Colonic mucosa (tissue), 4 donors: ENCODE measurements at regions not wholly inside any gene's neighbourhood (a gene's known extent, or its start where the extent isn't known, plus 50 kb on each side); places are given as distances from the start of the nearest gene placed in this dataset.

Experiments
- DNase-seq: peaks from one replicate; pipeline ENCODE4 v3.0.0-alpha.2; 2020
- H3K27ac ChIP-seq: fragments of 200-600 bp; one replicate; pipeline ENCODE4 v1.8.0; 2021
- H3K27me3 ChIP-seq: fragments of 200-600 bp; one replicate; pipeline ENCODE4 v1.8.0; 2021
- H3K36me3 ChIP-seq: fragments of 200-600 bp; one replicate; pipeline ENCODE4 v1.8.0; 2021
- H3K4me1 ChIP-seq: fragments of 200-600 bp; one replicate; pipeline ENCODE4 v1.8.0; 2021; ENCODE audit warnings: mild to moderate bottlenecking
- H3K4me3 ChIP-seq: fragments of 200-600 bp; one replicate; pipeline ENCODE4 v1.8.0; 2021
- H3K9ac ChIP-seq, 2 donors: one replicate each; pipeline ENCODE4 v1.7.0; 2013; ENCODE audit warnings: control low read depth in 2 of 2, low read depth in 2 of 2, low read length in 2 of 2
- H3K9me3 ChIP-seq: fragments of 200-600 bp; one replicate; pipeline ENCODE4 v1.8.0; 2021
- CTCF ChIP-seq: fragments of 200-600 bp; IDR thresholded peaks from one replicate; pipeline ENCODE4 v1.8.0; 2022; ENCODE audit warnings: antibody characterized with exemption, mild to moderate bottlenecking
- intact Hi-C: fragments of 100-400 bp; cut with DNase I; formaldehyde crosslinking; loops from one replicate; pipeline ENCODE4 v1.14.1; 2022
- donor health status: healthy.
- donor health status: DM: no; HTN: no; CAD: no.
- donor health status: DM: no; HTN: no; CAD: no.

GRCh38 chr7:52209614-52210013 lies 825.8 kb upstream of the POM121L12 start:
- TF ChIP-seq CTCF, result no peak
- Histone ChIP-seq H3K9ac (no peak overlapping the region), H3K27me3 (no peaks in the 10 kb centered on the region), H3K36me3 (no peaks in the 10 kb centered on the region), H3K9me3 (no peaks in the 10 kb centered on the region), H3K4me3 (no peak overlapping the region), H3K4me1 (no peaks in the 10 kb centered on the region), H3K27ac (no peak overlapping the region)
- DNase-seq, result no peak
- intact Hi-C loops, result no loop called here

- H3K27me3 ChIP-seq, result no peaks in the 10 kb centered on the region
- no peak overlapping the region for H3K9ac ChIP-seq
- H3K27ac ChIP-seq, result no peak overlapping the region
- no peak for TF ChIP-seq CTCF
- H3K36me3 ChIP-seq, result no peaks in the 10 kb centered on the region
- DNase-seq, result no peak
- intact Hi-C loops, result no loop called here
- H3K4me3 ChIP-seq, result no peak overlapping the region
- H3K4me1 ChIP-seq, result no peaks in the 10 kb centered on the region
- H3K9me3 ChIP-seq, result no peaks in the 10 kb centered on the region
Observed at GRCh38 chr7:52197221-52197620, 838.2 kb upstream of the POM121L12 start.

DNA sequence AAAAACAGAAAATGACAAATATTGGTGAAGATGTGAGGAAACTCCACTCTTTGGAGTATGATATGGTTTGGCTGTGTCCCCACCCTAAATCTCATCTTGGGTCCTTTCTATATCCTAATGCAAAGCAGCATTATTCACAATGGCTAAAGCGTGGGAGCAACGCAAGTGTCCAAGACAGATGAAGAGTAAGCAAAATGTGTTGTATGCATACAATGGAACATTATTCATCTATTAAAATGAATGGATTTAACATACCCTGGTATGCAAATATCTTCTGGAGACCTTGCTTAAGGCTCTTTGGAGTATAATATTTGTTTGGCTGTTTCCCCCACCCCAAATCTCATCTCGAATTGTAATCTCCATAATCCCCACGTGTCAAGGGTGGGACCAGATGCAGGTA lies 839.8 kb upstream of the POM121L12 start:
- Histone ChIP-seq H3K4me1 (no peaks in the 10 kb centered on the region), H3K9ac (no peak overlapping the region), H3K27ac (no peak overlapping the region), H3K9me3 (no peaks in the 10 kb centered on the region), H3K36me3 (no peaks in the 10 kb centered on the region), H3K27me3 (no peaks in the 10 kb centered on the region), H3K4me3 (no peak overlapping the region)
- TF ChIP-seq CTCF, result no peak
- DNase-seq, result no peak
- intact Hi-C loops, result no loop called here

DNA sequence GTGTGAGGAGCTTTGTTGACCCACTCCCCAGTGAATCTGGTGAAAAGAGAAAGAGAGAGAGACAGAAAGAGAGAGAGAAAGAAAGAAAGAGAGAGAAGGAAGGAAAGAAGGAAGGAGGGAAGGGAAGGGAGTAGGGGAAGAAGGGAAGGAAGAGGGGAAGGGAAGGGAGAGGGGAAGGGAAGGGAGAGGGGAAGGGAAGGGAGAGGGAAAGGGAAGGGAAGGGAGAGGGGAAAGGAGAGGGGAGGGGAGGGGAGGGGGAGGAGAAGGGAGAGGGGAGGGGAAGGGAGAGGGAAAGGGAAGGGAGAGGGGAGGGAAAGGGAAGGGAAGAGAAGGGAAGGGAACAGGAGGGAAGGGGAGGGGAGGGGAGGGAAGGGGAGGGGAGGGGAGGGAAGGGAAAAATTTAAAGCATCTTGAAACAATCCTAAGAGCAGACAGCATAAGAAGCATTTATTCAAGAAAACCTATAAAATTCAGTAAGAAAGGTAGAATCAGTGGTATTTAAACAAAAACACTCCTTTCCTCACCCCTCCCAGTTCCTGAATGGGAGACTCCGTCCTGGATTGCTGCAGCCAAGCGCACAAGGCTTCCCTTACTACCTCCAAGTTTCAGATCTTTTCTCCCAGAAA lies 846.2 kb upstream of the POM121L12 start:
- Histone ChIP-seq H3K9me3 (no peaks in the 10 kb centered on the region), H3K4me1 (no peaks in the 10 kb centered on the region), H3K27ac (no peak overlapping the region), H3K9ac (no peak overlapping the region), H3K36me3 (no peaks in the 10 kb centered on the region), H3K27me3 (no peaks in the 10 kb centered on the region), H3K4me3 (no peak overlapping the region)
- TF ChIP-seq CTCF, result no peak
- intact Hi-C loops, result no loop called here
- no peak for DNase-seq

- TF ChIP-seq CTCF, result no peak
- Histone ChIP-seq H3K9ac (no peak overlapping the region), H3K36me3 (no peaks in the 10 kb centered on the region), H3K27me3 (no peaks in the 10 kb centered on the region), H3K27ac (no peak overlapping the region), H3K9me3 (no peaks in the 10 kb centered on the region), H3K4me3 (no peak overlapping the region), H3K4me1 (no peaks in the 10 kb centered on the region)
- intact Hi-C loops, result no loop called here
- no peak for DNase-seq
Observed at GRCh38 chr7:52184006-52184703, 851.3 kb upstream of the POM121L12 start.
